ENCODE measurements at regions not wholly inside any gene's neighbourhood (a gene's known extent, or its start where the extent isn't known, plus 50 kb on each side); places are given as distances from the start of the nearest gene placed in this dataset.

GRCh38 chr1:60444680-60445079 lies 371.1 kb upstream of the C1orf87 start:
- no peak for DNase-seq (ENCODE audit: low spot score)
- Mint-ChIP-seq H3K4me1 (ENCODE audit: unreplicated experiment) (peaks cover 5% of the 10 kb centered on the region), H3K36me3 (ENCODE audit: low read depth, unreplicated experiment) (no peaks in the 10 kb centered on the region)

GRCh38 chr1:60436186-60436585 lies 362.6 kb upstream of the C1orf87 start:
- no peak for DNase-seq (ENCODE audit: low spot score)
- TF ChIP-seq CTCF (IDR thresholded peaks at IDR 0.05; ENCODE audit: unreplicated experiment): no peak
- Mint-ChIP-seq H3K4me1 (ENCODE audit: unreplicated experiment) (no peaks in the 10 kb centered on the region), H3K4me3 (ENCODE audit: unreplicated experiment) (no peak overlapping the region), H3K27ac (ENCODE audit: unreplicated experiment) (no peak overlapping the region), H3K36me3 (ENCODE audit: low read depth, unreplicated experiment) (peaks cover 7% of the 10 kb centered on the region), H3K27me3 (ENCODE audit: unreplicated experiment) (no peaks in the 10 kb centered on the region), H3K9me3 (ENCODE audit: unreplicated experiment) (peaks cover 13% of the 10 kb centered on the region)

More at GRCh38 chr1:60444680-60445079, 371.1 kb upstream of the C1orf87 start:
- Mint-ChIP-seq H3K27me3 (ENCODE audit: unreplicated experiment) (no peaks in the 10 kb centered on the region), H3K9me3 (ENCODE audit: unreplicated experiment) (no peaks in the 10 kb centered on the region), H3K4me3 (ENCODE audit: unreplicated experiment) (no peak overlapping the region), H3K27ac (ENCODE audit: unreplicated experiment) (no peak overlapping the region)
- no peak for TF ChIP-seq CTCF (IDR thresholded peaks at IDR 0.05; ENCODE audit: unreplicated experiment)

DNA sequence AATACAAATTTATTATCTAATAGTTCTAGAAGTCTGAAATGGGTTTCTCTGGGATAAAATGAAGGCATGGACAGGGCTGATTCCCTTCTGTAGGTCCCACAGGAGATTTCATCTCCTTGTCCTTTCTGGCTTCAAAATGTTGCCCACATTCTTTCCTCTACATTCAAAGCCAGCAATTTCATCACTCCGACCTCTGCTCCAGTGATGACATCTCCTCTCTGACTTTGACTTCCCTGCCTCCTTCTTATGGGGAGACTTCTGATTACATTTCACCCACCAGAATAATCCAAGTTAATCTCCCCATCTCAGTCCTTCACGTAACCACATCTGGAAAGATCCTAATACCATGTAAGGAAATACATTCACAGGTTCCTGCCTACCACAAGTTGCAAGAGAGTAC lies 358.0 kb upstream of the C1orf87 start:
- Mint-ChIP-seq H3K4me1 (ENCODE audit: unreplicated experiment) (no peaks in the 10 kb centered on the region), H3K36me3 (ENCODE audit: low read depth, unreplicated experiment) (peaks cover 7% of the 10 kb centered on the region), H3K27ac (ENCODE audit: unreplicated experiment) (no peak overlapping the region), H3K9me3 (ENCODE audit: unreplicated experiment) (peaks cover 13% of the 10 kb centered on the region), H3K27me3 (ENCODE audit: unreplicated experiment) (no peaks in the 10 kb centered on the region), H3K4me3 (ENCODE audit: unreplicated experiment) (no peak overlapping the region)
- no peak for TF ChIP-seq CTCF (IDR thresholded peaks at IDR 0.05; ENCODE audit: unreplicated experiment)
- no peak for DNase-seq (ENCODE audit: low spot score)

- no peak overlapping the region for H3K27ac Mint-ChIP-seq (ENCODE audit: unreplicated experiment)
- H3K36me3 Mint-ChIP-seq (ENCODE audit: low read depth, unreplicated experiment): peaks cover 7% of the 10 kb centered on the region
- no peaks in the 10 kb centered on the region for H3K4me1 Mint-ChIP-seq (ENCODE audit: unreplicated experiment)
- TF ChIP-seq CTCF (IDR thresholded peaks at IDR 0.05; ENCODE audit: unreplicated experiment): no peak
- DNase-seq (ENCODE audit: low spot score): no peak
- no peak overlapping the region for H3K4me3 Mint-ChIP-seq (ENCODE audit: unreplicated experiment)
- no peaks in the 10 kb centered on the region for H3K27me3 Mint-ChIP-seq (ENCODE audit: unreplicated experiment)
- H3K9me3 Mint-ChIP-seq (ENCODE audit: unreplicated experiment): peaks cover 13% of the 10 kb centered on the region
These were observed 356.8 kb upstream of the C1orf87 start for GRCh38 chr1:60430375-60430774.

- Mint-ChIP-seq H3K36me3 (ENCODE audit: low read depth, unreplicated experiment) (peaks cover 2% of the 10 kb centered on the region), H3K27ac (ENCODE audit: unreplicated experiment) (no peak overlapping the region), H3K4me1 (ENCODE audit: unreplicated experiment) (peaks cover 5% of the 10 kb centered on the region), H3K4me3 (ENCODE audit: unreplicated experiment) (no peak overlapping the region), H3K9me3 (ENCODE audit: unreplicated experiment) (peaks cover 3% of the 10 kb centered on the region), H3K27me3 (ENCODE audit: unreplicated experiment) (no peaks in the 10 kb centered on the region)
- no peak for DNase-seq (ENCODE audit: low spot score)
- no peak for TF ChIP-seq CTCF (IDR thresholded peaks at IDR 0.05; ENCODE audit: unreplicated experiment)
These were observed 354.6 kb upstream of the C1orf87 start for GRCh38 chr1:60428127-60428526.

Measured in endothelial cell (in vitro differentiated cells).